Stimulated activated CD8-positive, alpha-beta memory T cell treated with anti-CD3 and anti-CD28 coated beads, Interleukin-15, amount 100 ng/mL, for 48 hours (primary cell): ENCODE measurements at regions not wholly inside any gene's neighbourhood (a gene's known extent, or its start where the extent isn't known, plus 50 kb on each side); places are given as distances from the start of the nearest gene placed in this dataset.
A peak's percentile ranks its signal among the peaks of the same experiment; 100 is the strongest.

Source experiments
- DNase-seq, 2 donors: peaks; one replicate each; pipeline ENCODE4 v3.0.0-alpha.2; 2020; ENCODE audit warnings: low read depth in 2 of 2

DNA sequence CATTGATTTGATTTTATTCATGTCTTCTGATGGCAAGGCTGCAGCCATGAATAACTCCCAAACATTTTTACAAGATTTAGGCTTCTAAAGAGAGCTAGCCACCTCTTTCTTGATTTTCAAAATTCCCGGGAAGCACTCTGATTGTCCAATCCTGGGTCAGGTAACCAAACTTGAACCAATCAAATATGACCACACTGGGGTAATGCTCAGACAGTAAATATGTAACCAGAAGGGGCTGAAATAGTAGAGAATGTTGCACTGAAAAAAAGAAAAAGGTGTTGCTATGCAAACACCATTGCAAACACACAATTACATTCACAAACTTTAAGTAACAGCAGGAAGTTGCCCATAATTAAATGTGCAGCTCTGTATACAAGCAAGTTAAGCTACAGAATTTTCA lies 112.9 kb upstream of the IQCM start:
- DNase-seq, result no peak

DNA sequence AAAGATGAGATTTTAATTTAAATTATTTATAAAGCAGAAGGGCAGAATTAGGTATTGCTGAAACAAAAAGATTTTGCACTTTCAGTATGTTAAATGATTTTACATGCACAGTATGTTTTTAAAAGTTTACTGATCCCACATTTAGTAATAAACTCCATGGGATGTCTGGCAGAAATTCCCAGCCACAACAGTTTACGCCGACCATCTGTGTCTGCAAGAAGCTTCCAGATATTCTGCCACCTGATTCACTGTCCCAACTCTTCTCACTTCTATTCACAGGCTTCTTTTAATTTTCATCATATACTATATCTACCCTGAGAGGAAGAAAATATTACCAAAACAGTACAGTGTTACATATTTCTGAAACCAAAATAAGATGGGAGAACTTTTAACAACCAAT lies 115.8 kb upstream of the IQCM start:
- no peak for DNase-seq

DNA sequence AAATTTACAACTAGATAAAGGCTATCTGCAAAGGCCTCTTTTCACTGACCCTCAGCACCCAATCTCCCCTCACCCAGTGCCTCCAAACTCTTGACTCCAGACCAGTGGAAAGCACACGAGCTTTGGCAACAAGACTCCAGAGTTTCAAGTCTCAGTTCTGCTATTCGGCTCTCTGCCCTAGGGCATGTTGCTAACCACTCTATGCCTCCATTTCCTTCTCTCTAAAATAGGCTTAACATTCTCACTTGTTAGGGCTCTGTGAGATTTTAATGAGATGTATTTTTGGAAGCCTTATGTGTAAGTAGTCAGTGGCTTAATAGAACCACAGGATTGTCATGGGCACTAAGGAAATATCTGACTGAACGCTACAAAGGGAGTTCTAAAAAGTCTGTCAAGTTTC lies 116.5 kb upstream of the IQCM start:
- no peak for DNase-seq

DNA sequence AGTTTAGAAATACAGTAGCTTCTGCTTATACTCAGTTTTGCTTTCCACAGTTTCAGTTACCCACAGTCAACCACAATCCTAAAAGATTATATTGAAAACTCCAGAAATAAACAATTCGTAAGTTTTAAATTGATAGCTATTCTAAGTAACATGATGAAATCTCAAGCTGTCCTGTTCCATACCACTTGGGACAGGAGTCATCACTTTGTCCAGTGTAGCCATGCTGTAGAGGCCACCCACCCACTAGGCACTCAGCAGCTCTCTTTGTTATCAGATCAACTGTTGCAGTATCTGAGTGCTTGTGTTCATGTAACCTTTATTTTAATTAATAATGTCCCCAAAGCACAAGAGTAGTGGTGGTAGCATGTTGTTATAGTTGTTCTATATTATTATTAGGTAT lies 117.5 kb upstream of the IQCM start:
- no peak for DNase-seq

DNA sequence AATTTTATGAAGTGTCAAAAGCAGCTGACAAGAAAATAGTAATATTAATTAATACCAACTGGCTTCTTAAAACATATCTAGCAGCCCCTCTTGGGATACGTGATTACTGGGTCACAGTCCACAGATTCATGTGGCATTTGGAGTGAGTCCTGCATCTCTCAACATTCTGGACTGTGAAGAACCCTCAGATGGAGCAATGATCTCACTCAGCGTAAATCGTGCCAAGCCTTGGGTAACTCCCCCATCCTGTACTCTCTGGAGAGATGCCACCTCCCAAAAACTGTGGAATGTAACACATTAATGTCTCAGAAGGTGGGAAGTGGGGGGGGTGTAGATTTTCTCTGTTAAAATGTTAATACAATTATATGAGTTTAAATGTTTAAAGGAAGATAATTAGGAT lies 118.2 kb upstream of the IQCM start:
- no peak for DNase-seq

DNA sequence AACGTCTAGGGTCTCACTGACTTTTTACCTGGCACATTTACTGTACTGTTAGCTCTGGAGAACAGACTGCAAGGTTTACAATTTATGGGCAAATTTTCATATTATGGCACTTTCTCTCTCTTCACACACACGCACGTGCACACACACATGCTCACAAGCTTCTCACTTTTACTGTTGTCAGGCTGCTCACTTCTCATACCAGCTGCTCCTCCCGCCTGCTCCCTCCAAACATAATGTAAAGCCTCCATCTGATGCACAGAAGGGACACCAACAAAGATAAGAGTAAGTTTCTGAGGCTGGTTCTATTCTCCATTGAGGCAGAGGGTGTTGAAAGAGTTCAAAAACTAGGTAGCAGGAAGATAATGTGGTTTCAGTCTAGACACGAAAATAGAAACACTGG lies 128.9 kb upstream of the DCLK2 start:
- DNase-seq, result no peak

DNA sequence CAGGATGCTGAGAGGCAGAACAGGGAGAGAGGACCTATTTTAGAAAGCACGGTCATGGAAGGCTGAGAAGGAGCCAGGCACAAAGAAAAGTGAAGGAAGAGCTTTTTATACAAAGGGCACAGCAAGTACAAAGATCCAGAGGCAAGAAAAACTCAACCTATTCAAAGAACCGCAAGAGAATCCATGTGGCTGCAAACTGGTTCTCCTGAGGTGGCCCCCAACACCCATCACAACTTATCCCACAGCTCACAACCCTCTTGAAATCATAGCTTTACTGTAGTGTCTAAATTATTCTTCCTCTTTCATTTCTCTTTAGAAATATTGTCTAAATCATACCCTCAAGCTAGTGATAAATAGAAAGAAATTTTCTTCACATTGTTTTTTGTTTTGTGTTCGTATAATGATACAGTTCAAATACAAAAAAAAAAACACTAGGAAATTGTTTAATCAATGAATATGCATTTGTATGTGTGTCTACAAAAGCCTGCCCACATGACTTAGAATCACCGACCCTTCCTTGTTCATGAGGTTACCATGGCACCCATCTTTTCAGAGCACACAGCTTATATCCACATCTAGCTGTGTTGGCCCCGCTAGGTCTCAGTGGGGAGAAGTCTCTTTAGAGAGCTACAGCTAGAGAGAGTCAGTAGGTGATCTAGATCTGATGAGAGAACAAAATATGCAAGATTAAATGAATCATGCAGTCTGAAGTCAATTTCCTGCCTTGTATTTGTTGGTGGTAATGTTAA lies 126.9 kb upstream of the DCLK2 start:
- no peak for DNase-seq

DNA sequence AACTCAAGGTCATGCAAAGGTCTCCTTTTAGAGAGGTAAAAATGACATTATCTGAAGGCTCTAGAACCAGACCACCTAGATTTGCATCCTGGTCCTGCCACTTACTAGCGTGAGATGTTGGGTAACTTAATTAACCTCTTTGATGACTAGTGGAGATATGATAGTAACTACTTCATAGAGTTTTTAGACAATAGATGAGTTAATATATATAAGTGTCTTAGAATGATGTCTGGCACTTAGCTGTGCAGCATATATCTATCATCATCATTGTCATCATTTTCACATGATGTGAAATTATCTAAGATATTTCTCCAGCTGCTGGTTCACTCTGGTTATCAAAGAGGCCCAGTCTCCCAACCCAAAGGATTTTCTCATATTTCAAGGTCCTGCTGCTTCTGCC lies 126.1 kb upstream of the DCLK2 start:
- no peak for DNase-seq

DNA sequence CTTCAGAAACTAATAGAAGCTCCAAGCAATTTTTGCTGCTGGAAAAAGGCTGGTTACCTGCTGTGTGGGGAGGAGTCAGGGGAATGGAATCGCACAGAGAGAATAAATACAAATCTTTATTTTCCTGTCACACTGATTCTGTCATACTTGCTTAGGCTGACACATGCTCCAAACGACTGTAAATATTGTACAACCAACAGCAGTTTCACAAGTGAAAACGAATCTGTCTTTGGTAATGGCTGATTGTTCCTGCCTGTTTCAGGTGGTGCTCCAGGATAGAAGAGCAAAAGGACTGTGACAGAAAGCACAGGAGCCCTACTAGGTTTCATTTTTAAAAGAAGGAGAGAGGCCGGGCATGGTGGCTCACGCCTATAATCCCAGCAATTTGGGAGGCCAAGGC lies 125.5 kb upstream of the DCLK2 start:
- DNase-seq, result no peak

DNA sequence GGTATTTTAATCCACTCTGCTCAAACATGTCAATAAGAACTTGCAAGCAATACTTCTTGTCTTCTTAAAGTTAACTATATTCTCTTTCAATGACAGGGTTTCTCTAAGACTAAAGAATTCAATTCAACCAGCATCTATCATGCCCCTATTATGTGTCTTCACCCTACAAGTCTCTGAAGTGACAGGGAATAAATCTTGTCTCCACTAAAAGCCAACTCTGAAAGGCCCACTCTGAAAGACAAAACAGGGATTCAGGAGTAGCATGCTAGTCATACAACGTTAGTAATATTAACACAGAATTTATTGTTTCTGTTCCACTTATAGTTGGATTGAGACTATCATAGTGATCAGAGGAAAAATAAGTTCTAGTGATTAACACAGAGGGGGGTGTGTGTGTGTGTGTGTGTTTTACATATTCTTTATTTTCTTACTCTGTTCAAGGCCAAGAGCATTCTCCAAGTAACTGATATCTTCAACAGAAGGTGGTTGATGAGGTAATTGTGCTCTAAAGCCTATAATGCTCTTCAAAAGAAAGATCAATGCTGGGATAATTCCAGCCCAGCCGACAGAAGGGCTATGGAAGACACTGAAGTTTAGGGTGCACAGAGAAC lies 122.4 kb upstream of the DCLK2 start:
- DNase-seq, result no peak

DNA sequence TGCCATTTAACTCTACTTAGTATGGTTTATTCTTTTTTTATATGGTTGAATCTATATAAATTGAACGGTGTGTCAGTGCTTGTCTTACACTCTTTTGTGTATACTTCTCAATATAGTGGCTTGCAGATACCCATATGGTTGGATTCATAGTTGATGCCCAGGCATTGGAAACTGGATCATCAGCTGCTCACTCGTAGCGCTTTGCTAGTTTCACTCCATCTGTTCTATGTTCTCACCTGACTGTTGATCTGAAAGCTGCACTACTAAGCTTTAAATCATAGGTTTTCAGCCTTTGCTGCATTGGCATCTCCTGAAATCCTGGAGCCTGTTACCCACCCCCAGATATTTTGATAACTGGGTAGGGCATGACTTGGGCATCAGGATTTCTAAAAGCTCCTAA lies 121.6 kb upstream of the DCLK2 start:
- DNase-seq, result no peak

DNA sequence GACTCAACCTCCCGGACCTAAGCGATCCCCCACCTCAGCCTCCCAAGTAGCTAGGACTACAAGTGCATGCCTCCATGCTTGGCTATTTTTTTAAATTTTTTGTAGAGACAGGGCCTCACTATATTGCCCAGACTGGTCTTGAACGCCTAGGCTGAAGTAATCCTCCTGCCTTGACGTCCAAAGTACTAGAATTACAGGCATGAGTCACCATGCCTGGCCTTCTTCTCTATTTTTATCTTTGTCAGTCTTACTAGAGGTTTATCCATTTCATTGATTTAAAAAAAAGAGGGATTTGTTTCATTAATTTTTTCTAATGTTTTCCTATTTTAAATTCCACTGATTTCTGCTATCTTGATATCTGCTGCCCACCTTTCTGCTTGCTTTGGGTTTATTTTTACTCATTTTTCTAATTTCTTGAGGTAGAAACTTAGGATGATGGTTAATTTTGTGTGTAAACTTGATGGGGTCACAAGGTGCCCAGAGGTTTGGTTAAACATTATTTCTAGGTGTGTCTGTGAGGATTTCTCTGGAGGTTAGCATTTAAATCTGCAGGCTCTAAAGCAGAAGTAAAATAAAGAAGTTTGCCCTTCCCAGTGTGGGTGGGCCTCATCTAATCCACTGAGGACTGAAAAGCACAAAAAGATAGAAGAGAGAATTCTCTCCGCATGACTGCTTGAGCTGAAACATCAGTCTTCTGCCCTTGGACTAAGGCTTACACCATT lies 116.2 kb upstream of the DCLK2 start:
- DNase-seq, result no peak

DNA sequence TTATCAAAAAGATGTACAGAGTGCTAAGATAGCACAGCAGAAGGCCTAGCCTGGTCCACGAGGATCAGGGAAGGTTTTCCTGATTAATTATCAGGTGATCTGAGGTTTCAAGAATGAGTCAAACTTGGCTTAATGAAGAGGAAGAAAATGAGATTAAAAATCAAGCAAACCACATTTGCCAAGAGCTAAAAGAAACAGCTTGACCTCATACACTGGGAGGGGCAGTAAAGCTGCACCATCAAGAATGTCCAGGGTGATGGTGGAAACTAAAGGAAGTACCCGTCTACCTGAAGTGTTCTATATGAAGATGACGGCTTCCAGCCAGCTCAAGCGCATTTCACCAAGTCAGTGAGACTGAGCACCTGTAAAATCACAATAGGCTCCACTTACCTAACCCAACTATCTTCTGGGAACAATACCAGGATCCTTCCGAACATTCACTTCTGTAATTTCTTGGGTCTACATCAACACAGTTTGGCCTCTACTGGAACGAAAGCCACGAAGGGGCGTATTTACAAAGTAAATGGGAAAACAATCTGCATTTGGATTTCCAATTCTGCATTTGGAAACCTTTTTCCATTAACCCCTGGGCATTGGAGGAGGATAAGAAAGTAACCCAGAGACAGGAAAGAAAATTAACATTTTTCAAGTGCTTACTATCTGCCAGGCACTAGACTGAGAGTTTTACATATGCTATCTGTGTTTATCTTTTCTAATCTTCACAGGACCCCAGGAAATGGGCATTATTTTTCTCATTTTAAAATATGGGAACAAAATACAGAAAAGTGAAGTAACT lies 114.0 kb upstream of the DCLK2 start:
- no peak for DNase-seq

DNA sequence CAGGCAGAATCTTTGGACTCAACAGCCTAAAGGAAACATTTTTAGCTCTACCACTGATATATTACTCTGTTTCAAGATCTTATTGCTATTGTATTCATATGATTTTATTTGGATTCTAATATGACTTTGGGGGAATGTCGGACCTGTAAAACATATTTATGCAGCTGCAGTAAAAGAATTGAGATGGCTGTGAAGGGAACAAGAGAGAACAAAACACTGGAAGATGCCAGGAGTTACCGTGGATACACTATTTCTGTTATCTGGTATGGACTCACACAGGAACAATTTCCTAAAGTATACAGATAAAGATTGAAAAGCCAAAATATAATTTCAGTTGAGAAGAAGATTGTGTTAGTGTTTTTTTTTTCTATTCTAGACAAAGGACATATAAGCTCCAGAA lies 113.0 kb upstream of the DCLK2 start:
- no peak for DNase-seq

DNA sequence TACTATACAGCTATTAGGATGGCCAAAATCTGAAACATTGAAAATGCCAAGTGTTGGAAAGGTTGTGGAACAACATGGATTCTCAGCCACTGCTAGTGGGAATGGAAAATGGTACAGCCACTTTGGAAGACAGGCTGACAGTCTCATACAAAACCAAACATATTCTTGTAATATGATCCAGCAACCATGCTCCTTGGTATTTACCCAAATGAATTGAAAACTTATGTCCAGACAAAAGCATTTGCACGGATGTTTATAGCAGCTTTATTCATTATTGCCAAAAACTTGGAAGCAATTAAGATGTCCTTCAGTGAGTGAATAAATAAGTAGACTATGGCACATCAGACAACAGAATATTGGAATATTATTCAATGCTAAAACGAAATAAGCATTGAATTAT lies 105.8 kb upstream of the DCLK2 start:
- DNase-seq, result no peak

DNA sequence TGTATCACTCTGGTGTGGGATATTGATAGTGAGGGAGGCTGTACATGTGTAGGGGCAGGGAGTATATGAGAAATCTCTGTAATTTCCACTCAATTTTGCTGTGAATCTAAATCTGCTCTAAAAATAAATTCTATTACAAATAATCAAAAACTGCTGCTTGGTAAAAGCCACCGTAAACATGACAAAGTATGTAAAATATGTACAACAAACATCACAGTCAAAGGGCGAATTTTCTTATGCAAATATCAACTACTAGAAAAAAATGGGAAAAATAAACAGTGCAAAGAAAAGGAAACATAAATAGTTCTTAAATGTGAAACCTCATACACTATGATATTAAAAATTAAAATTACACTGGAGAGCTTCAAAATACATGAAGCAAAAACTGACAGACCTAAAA lies 105.1 kb upstream of the DCLK2 start:
- no peak for DNase-seq

DNA sequence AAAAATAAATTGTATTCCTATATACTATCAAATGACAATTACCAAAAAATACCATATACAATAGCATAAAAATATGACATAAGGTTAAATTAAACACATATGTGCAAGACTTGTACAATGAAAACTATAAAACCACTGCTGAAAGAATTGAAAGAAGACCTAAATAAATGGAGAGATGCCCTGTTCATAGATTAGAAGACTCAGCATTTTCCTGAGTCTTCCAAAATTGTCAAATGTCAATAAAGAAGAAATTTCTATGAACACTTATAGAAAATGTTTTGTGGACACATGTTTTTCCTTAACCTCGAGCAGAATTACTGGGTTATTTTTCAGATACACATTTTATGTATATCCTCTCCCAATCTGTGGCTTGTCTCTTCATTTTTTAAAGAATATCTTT lies 103.1 kb upstream of the DCLK2 start:
- DNase-seq, result no peak

DNA sequence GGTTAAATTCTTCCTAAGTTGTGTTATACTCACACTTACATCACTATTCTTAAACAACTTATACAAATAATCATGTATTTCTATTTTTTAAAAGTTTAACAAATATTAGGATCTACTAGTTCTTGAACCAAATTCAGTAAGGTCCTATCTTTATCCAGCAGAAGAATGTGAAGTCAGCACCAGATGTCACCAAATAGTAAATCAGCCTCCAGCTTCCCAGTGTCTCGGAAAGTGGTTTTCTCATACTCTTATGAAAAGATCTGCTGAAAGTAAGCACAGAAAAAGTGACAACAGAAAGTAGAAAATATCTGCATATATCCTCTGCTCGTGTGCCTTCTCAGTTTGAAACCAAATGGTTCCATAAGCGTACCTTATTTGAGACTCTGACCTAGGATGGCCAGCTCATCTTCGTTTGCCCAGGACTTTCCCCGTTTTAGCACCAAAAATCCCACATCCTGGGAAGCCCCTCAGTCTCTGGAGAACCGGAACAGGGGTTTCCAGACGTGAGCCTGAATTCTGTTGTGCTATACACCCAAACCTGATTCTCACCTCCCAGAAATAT lies 98.0 kb upstream of the DCLK2 start:
- no peak for DNase-seq

DNA sequence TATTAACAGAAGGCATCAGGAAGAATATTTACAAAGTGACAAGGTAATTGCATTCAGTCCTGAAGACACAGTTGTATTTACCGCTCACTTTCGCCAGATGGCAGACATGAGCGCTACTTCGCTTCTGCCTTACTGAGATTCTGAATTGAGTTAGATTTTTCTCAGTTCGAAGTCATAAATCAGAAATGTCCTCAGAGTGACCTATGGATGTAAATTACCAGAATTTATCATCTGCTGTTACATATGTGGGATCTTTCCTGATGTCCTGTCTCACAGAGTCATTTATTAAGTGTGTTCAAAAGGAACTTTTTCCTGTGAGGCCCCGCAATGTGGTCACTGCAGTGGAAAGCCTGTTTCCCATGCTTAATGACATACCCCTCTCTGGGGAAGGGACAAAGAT lies 97.3 kb upstream of the DCLK2 start:
- DNase-seq, result peak; percentile 4 to 9

DNA sequence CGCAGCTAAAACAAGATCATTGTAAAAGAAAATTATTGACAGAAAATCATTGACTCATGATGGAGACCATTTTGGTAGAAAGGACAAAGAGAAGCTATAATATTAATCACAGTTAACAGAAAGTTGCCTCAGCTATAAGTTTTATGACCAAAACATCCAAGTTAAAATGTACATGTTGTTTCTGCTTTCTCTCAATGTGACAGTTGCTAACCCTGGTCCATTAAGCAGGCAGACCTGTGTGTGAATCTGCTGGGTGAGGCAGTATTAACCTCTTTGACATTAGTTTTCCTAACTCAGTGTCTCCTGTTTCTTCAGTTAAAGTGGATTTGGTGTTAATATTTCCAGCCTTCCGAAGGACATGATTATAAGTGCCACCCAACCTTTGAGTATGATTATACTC lies 94.8 kb upstream of the DCLK2 start:
- DNase-seq, result no peak

DNA sequence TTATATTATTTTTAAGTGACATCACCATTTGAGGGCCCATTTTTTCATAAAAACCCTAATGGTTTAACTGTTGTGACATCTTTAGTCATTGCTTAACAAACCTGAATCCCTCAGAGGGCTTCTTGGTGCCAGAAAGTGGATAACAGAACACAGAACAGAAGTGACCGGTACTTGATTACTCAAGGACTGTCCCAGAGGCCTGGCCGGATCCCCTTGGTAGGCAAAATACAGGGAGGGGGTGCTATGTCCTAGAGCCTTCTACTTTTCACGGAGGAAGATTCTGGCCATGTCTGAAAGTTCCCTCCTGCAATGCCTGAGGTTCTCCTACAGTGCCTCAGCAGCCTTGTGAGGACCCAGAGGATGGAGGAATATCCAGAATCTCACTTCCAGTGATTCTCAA lies 94.3 kb upstream of the DCLK2 start:
- DNase-seq, result no peak

DNA sequence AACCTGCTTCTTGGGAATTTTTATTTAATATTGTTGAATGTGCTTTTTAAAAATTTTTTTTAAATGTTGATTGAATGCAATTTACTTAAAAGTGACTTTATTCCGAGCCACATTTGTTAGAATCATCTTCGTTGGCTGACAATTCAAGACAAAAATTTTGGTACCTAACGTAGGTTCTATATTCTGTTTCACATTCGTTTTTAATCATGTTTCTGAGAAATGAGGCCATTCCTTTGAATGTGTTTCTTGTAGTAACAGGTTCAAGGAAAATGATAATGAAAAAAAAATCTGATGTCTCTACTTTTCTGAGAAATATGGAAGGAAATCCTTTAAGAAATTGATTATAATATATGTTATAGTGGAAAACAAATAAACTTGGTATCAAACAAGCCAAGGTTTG lies 92.3 kb upstream of the DCLK2 start:
- DNase-seq, result no peak
